ENCODE measurements at regions not wholly inside any gene's neighbourhood (a gene's known extent, or its start where the extent isn't known, plus 50 kb on each side); places are given as distances from the start of the nearest gene placed in this dataset.

DNA sequence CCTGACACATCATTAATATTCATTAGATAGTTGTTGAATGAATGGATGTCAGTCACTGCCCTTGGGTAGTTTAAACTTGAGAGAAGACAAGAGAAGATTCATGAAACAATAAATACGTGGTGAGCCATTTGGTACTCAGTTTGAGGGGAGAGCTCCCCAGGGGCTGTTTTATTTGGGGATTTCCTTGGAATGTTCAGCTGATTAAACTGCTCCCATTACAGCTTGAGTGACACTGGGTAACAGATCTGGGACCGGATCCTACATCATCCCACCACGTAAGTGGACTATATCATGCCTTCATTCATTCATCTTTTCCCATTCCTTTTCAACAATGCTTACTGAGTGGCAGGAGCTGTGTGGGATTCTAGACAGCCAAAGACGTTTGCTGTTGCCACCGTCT is 162.0 kb downstream of the FAT3 start:
- DNase-seq: no peak

- no peak for DNase-seq
These were observed 163.2 kb downstream of the FAT3 start for GRCh38 chr11:92387859-92388258.

- no peak for DNase-seq
These were observed 163.8 kb downstream of the FAT3 start for GRCh38 chr11:92388380-92388779.

DNA sequence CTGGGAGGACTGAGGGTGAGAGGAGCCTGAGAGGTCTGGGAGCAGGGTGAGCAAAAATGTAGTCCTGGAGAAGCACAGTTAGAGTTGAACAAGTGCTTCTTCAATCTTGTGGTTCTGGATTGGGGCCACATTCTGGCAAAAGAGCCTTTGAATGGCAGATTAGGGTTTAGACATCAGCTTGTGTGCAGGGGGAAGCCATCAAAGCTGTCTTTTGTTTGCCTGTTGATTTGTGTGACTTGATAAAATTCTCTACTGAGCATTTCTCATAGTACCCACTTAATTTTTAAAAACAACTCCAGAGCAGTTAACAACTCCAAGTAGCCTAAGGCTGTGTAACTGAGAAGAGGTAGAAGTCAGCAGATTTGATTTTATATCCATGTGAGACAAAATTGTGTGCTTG is 166.2 kb downstream of the FAT3 start:
- no peak for DNase-seq

- no peak for DNase-seq
These were observed 166.7 kb downstream of the FAT3 start for GRCh38 chr11:92391364-92391763.

DNA sequence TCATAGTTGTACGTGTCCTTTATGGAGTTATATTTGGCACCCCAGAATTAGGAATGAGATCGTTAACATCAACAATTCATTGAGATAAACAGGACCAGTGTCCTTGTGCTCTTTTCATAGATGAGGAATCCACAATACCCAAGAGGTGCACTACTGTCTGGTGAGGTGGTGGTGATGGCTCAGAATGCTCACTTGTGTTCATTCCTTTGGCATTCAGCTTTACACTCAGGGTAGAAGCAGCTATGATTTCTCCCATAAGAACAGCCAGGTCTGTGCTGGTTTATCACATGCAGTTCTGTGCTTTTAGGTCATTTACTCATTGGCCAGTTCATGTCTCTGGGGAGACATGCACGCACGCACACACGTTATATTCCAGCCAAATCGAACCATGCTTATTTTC is 167.2 kb downstream of the FAT3 start:
- no peak for DNase-seq

GRCh38 chr11:92393218-92393617 is 168.6 kb downstream of the FAT3 start:
- no peak for DNase-seq

DNA sequence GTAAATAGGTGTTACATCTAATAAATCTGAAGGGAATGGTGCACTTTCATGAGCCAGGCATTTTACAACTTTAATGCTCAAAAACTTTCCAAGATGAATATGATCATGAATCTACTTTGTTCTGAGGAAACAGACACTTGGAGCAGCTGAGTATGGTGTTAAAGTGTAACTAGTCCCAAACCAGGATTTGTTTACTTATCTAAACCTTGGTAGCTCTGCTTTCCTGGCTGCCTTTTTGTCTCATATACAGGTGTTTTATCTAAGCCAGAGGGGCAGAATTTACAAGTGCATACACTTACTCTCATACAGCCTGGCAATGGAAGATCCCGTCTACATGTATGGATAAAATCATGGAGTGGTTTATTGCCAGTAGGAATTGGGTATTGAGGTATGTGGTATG is 171.5 kb downstream of the FAT3 start:
- DNase-seq: no peak

GRCh38 chr11:92397221-92397755 is 172.7 kb downstream of the FAT3 start:
- no peak for DNase-seq

DNA sequence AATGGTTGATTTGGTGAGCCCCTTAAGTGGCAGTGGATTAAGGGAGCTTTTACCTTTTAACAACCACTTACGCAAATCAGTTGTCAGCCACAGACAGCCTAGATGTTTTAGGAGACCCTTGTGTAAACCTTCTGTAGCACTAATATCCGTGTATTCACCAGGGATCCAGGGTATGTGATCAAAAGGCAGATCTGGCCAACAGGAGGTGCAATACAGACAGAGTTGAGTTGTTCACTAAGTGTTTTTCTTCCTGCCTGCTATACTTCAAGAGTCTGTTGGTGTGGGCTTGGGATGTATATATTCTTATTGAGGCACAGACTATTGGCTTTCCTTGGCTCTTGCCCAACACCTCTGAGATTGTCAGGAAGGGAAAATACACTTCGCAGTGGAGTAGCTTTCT is 175.1 kb downstream of the FAT3 start:
- DNase-seq: no peak

DNA sequence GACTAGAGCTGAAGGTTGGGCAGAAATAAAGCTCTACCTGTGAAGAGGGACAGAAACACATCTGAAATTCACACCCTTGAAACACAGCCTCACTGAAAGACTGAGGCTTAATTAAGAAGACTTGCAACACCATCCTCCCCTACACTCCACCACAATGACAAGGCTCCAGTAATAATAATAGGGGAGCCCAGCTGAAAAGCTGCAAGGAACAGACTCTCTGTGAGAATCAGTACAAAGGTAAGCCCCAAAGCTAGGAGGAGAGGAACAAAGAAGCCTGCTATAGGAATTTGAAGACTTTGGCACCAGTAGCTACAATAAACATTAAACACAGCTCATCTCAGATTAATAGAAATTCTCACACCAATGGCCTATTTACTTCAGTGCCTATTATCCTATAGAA is 176.9 kb downstream of the FAT3 start:
- DNase-seq: no peak

- no peak for DNase-seq
These were observed 181.9 kb downstream of the FAT3 start for GRCh38 chr11:92406472-92406871.

DNA sequence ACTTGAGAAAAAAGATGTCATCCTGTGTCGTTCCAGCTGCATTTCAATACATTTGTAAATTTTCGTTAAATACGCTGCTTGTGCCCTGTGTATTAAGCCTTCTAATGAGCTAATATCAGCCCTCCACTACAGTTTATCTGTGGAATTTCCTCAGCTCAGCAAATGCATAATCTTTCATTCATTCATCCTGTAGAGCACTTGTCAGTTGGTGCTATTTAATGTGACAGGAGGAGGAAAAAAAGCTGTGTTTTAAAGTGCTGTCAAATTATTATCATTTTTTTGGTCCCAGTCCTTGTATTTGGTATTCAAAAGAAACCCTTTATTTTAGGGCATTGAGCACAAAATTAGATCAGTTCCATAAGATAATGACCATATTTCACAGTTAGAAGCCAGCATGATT is 184.7 kb downstream of the FAT3 start:
- no peak for DNase-seq

DNA sequence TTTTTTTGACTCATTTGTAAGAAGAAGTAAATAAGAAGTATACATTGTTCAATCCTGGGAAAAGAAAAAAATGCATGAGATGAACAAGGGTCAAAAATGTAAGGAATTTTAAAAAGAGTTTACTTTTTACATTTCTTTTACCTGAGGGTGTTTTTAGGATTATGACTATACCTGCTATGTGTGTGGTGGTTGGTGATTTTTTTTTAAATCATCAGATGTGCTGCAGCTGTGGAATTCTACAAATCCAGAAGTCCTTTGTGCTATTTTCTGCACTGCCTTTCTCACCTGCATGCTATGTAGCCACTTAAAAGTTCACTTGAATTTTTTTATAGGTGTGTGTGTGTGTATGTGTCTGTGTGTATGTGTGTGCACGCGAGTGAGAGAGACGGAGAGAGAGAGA is 185.3 kb downstream of the FAT3 start:
- DNase-seq: no peak

GRCh38 chr11:92410526-92410925 is 185.9 kb downstream of the FAT3 start:
- DNase-seq: no peak

GRCh38 chr11:92411431-92411830 is 186.8 kb downstream of the FAT3 start:
- no peak for DNase-seq

- DNase-seq: no peak
These were observed 189.3 kb downstream of the FAT3 start for GRCh38 chr11:92413757-92414513.

DNA sequence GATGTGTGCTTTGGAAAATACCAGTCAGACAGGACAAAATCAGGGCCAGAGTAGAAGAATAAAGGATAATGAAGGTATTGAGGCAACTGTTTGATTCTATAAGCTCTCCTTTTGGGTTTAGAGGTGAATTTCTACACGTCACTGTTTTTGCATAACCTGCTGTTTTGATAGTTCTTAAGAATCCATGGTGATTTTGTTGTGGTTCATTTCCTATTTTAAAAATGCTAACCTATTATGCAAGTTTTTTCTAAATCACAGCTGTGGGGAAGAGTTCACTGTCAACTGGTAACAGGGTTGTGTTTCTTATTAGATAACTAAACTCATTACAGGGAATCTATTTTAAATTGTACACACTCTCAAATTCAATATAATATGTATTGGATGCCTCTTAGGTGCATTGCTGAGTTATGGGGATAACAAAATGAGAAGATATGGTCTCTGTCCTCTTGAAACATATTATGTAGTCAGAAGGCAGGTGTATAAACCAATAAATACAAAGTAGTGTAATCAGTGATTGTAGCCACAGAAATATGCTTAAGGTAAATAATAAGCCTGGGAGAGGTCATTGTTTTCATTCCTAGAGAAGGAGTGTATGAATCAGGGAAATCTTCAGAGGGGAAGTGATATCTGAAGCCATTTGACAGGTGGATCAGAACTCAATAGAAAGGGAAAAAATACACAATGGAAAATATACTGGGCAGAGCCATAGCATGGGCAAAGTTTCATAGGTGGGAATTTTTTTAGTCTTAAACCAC is 192.5 kb downstream of the FAT3 start:
- no peak for DNase-seq

DNA sequence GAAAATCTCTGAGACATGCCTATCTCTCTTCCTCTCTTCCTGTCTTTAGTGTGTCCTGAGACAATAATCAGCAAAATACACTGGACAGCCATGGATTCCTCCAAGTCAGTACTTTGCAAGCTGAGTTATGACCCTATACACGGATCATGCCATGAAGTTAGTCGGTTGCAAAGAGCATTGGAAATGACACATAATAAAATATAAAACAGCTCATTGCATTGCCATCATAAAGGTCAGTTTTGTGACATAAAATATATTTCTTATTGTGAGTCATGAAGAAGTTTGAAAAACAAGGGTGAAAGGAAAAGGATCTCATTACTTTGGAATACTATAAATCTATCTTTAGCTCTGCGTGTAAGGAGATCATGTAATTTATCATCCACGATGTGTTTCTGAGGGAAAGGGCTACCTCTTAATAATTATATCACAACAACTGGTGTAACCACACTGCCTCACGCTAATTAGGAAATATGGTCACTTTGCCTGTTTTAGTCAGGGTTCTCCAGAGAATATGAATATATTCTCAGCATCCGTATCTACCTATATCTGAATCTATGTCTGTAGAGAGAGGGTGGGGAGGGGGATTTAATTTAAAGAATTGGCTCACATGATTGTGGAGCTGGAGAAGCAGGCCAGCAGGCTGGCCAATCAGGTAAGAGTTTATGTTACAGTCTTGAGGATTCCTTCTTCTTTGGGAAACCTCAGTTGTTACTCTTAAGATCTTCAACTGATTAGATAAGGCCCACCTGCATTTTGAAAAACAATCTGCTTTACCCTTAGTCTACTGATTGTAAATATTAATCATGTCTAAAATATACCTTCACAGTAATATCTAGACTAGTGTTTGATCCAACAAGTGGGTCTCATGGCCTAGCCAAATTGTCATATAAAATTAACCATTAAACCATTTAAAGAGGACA is 198.8 kb downstream of the FAT3 start:
- no peak for DNase-seq

GRCh38 chr11:92424281-92424680 is 199.7 kb downstream of the FAT3 start:
- DNase-seq: no peak

- no peak for DNase-seq
These were observed 200.5 kb downstream of the FAT3 start for GRCh38 chr11:92425127-92425526.

- no peak for DNase-seq
These were observed 207.9 kb downstream of the FAT3 start for GRCh38 chr11:92432515-92432914.

All from activated CD4-positive, alpha-beta T cell treated with anti-CD3 and anti-CD28 coated beads, Interleukin-2, amount 50 U/mL, for 48 hours (primary cell).